Tibial nerve (tissue), 4 donors: ENCODE measurements at regions not wholly inside any gene's neighbourhood (a gene's known extent, or its start where the extent isn't known, plus 50 kb on each side); places are given as distances from the start of the nearest gene placed in this dataset.

ENCODE experiments used
- CTCF ChIP-seq, 5 experiments: fragments of 200-600 bp in 3 of 5; fragments of 450-650 bp in 2 of 5; sonication (generic) in 3 of 5; IDR thresholded peaks; one replicate each; pipeline ENCODE4 v1.5.1; 2016 to 2019; ENCODE audit warnings: antibody characterized with exemption in 5 of 5, mild to moderate bottlenecking in 3 of 5, moderate library complexity in 2 of 5
- EP300 ChIP-seq, 2 donors: sonication (generic); formaldehyde crosslinking; IDR thresholded peaks; one replicate each; pipeline ENCODE4 v1.6.1; 2017; ENCODE audit warnings: antibody characterized with exemption in 2 of 2, mild to moderate bottlenecking in 1 of 2
- POLR2A ChIP-seq, 2 donors: fragments of 450-650 bp; IDR thresholded peaks; one replicate each; pipeline ENCODE4 v1.6.1; 2017; ENCODE audit warnings: antibody characterized with exemption in 2 of 2, mild to moderate bottlenecking in 2 of 2, moderate library complexity in 2 of 2

- TF ChIP-seq CTCF (IDR thresholded peaks at IDR 0.05) = no peak
- TF ChIP-seq POLR2A (IDR thresholded peaks at IDR 0.05) = no peak
- TF ChIP-seq EP300 (IDR thresholded peaks at IDR 0.05) = no peak
These were observed 92.1 kb upstream of the GRK3 start for GRCh38 chr22:25472382-25472781.
